K562 (cell line): ENCODE measurements at regions not wholly inside any gene's neighbourhood (a gene's known extent, or its start where the extent isn't known, plus 50 kb on each side); places are given as distances from the start of the nearest gene placed in this dataset.

Source experiments
- ATAC-seq: fragments of 200-7000 bp; cut with Tn5 transposase; 3 replicates; pipeline ENCODE4 v1.9.1; 2020; ENCODE audit warnings: moderate library complexity
- BruUV-seq: library from RNA; stranded (reverse); fragments of 400-500 nt; replicated peaks from 2 replicates; lab custom pipeline; 2021; lab: Mats Ljungman, UMichigan
- CTCF ChIA-PET: fragments of 300-600 bp; formaldehyde crosslinking; extraction: SDS; loops from one replicate; lab custom pipeline; 2021; ENCODE audit warnings: low intra/inter-chr PET ratio; lab: Yijun Ruan, JAX
- POLR2A ChIA-PET: fragments of 300-600, 350-650 bp; sonication (Branson Sonifier 250); formaldehyde crosslinking; extraction: SDS; loops from one replicate; lab custom pipeline; 2021; ENCODE audit warnings: antibody characterized with exemption, inconsistent platforms; lab: Yijun Ruan, JAX
- DNase-seq, 4 experiments: peaks; one replicate each; pipeline versions ENCODE4 v3.0.0 to v3.0.0-alpha.2; 2011 to 2018; ENCODE audit warnings: low spot score in 3 of 4, mixed read lengths in 3 of 4; ENCODE audit errors: extremely low read depth in 1 of 4
- FAIRE-seq: peaks from 2 replicates; lab custom pipeline; 2011; peaks lifted over from hg19 to GRCh38; lab: Jason Lieb, UNC
- H2AFZ ChIP-seq: 2 replicates; pipeline ENCODE4 v1.6.0; 2011; ENCODE audit warnings: low read depth, low read length, control low read depth, inconsistent platforms
- H3K27ac ChIP-seq: fragments of 200-600 bp; 3 replicates; pipeline ENCODE4 v1.8.0; 2011; ENCODE audit warnings: low read depth, mild to moderate bottlenecking, control low read depth, inconsistent platforms, low read length, moderate library complexity, mixed read lengths; ENCODE audit errors: extremely low read depth
- H3K27me3 ChIP-seq, 2 experiments: fragments of 300-600 bp in 1 of 2; 2 replicates in 1 of 2; 3 replicates in 1 of 2; pipeline versions ENCODE4 v1.6.0 to v1.8.0; 2011; ENCODE audit warnings: inconsistent platforms in 2 of 2, low read length in 2 of 2, mild to moderate bottlenecking in 1 of 2, mixed read lengths in 1 of 2, moderate library complexity in 1 of 2; ENCODE audit not compliant: control insufficient read depth in 2 of 2, insufficient read depth in 2 of 2
- H3K36me3 ChIP-seq: fragments of 300-600 bp; 3 replicates; pipeline ENCODE4 v1.8.0; 2011; ENCODE audit warnings: mild to moderate bottlenecking, low read length, inconsistent platforms; ENCODE audit not compliant: control insufficient read depth, insufficient read depth
- H3K4me1 ChIP-seq, 2 experiments: fragments of 200-600 bp in 1 of 2; replicated peaks in 1 of 2; 2 replicates in 1 of 2; 3 replicates in 1 of 2; pipeline versions ENCODE4 v1.5.1 to v1.8.0; 2011; ENCODE audit warnings: inconsistent platforms in 2 of 2, low read length in 2 of 2, mild to moderate bottlenecking in 1 of 2, mixed read lengths in 1 of 2, moderate library complexity in 1 of 2; ENCODE audit not compliant: control insufficient read depth in 2 of 2, insufficient read depth in 2 of 2
- H3K4me2 ChIP-seq: 2 replicates; pipeline ENCODE4 v1.6.1; 2011; ENCODE audit warnings: low read length, control low read depth, inconsistent platforms, mixed read lengths; ENCODE audit not compliant: insufficient read depth
- H3K4me3 ChIP-seq: fragments of 200-600 bp; sonication (generic), shearing (Covaris generic); 2 replicates; pipeline ENCODE4 v1.5.1; 2016; ENCODE audit warnings: control low read depth, inconsistent platforms
- H3K79me2 ChIP-seq: fragments of 200-600 bp; 3 replicates; pipeline ENCODE4 v1.8.0; 2011; ENCODE audit warnings: low read length, inconsistent platforms; ENCODE audit not compliant: control insufficient read depth, insufficient read depth
- H3K9ac ChIP-seq, 2 experiments: 2 replicates each; pipeline versions ENCODE4 v1.6.0 to v1.6.1; 2011; ENCODE audit warnings: low read depth in 2 of 2, low read length in 2 of 2, control low read depth in 1 of 2, inconsistent platforms in 1 of 2, mild to moderate bottlenecking in 1 of 2, mixed read lengths in 1 of 2; ENCODE audit not compliant: insufficient read depth in 1 of 2
- H3K9me1 ChIP-seq: one replicate; pipeline ENCODE4 v1.6.0; 2011; ENCODE audit warnings: inconsistent platforms, mild to moderate bottlenecking, low read length, moderate library complexity; ENCODE audit not compliant: control insufficient read depth, insufficient read depth
- H3K9me3 ChIP-seq: replicated peaks from 2 replicates; pipeline ENCODE4 v1.5.1; 2011; ENCODE audit warnings: low read depth, low read length, inconsistent platforms; ENCODE audit not compliant: control insufficient read depth, insufficient read depth
- H4K20me1 ChIP-seq: replicated peaks from 2 replicates; pipeline ENCODE4 v1.6.1; 2011; ENCODE audit warnings: low read length, inconsistent platforms, mixed read lengths; ENCODE audit not compliant: control insufficient read depth, insufficient read depth
- CBX2 ChIP-seq: fragments of 200-600 bp; sonication (generic); IDR thresholded peaks from one replicate; pipeline ENCODE4 v1.6.1; 2012; ENCODE audit warnings: mild to moderate bottlenecking, low read length, inconsistent platforms; ENCODE audit not compliant: insufficient read depth, poor library complexity, severe bottlenecking
- HNRNPH1 ChIP-seq: fragments of 200-400 bp; formaldehyde crosslinking; optimal IDR thresholded peaks from 2 replicates; pipeline ENCODE3; 2017; ENCODE audit warnings: low read depth, mild to moderate bottlenecking, low read length, moderate library complexity
- MEIS2 ChIP-seq: fragments of 450-650 bp; IDR thresholded peaks from 2 replicates; pipeline ENCODE4 v1.6.1; 2014; ENCODE audit warnings: mild to moderate bottlenecking; ENCODE audit not compliant: partially characterized antibody
- PBX2 ChIP-seq, 2 experiments: IDR thresholded peaks in 1 of 2; conservative IDR thresholded peaks in 1 of 2; 2 replicates each; pipeline ENCODE4 v1.6.1; 2016; ENCODE audit warnings: low read depth in 2 of 2, mild to moderate bottlenecking in 1 of 2, missing compliant biosample characterization in 1 of 2, missing genetic modification characterization in 1 of 2, moderate library complexity in 1 of 2
- PKNOX1 ChIP-seq: fragments of 450-650 bp; IDR thresholded peaks from 2 replicates; pipeline ENCODE4 v1.6.1; 2016
- WGBS: fragments of 100-300 bp; shearing (Covaris generic); methylation state at CpG from one replicate; pipeline ENCODE4 v1.1.6; 2016; ENCODE audit warnings: low coverage, mixed read lengths; ENCODE audit not compliant: insufficient coverage; ENCODE audit errors: missing lambda C conversion rate; 5-methylcytosine and 5-hydroxymethylcytosine counted together
- in situ Hi-C: fragments of 300-500 bp; cut with MboI; formaldehyde crosslinking; loops from 4 replicates; pipeline ENCODE4 v1.15.0; 2018; ENCODE audit warnings: inconsistent platforms, mixed read lengths
- intact Hi-C: fragments of 100-400 bp; cut with micrococcal nuclease; formaldehyde crosslinking; loops from 2 replicates; pipeline ENCODE4 v1.14.2; 2022

GRCh38 chr15:96144734-96145133, 185.8 kb upstream of the NR2F2 start:
- Histone ChIP-seq H3K9me1 (no peaks in the 10 kb centered on the region), H3K79me2 (no peaks in the 10 kb centered on the region), H3K27ac (no peak overlapping the region), H3K4me3 (no peak overlapping the region), H2AFZ (0 out of 2 replicates have a peak overlapping the region, but pooled peaks have one; percentile 37), H3K27me3 (no peaks in the 10 kb centered on the region), H3K9me3 (no peaks in the 10 kb centered on the region), H3K4me1 (no peaks in the 10 kb centered on the region), H3K4me2 (no peak overlapping the region), H3K36me3 (no peaks in the 10 kb centered on the region), H4K20me1 (no peaks in the 10 kb centered on the region), H3K9ac (no peak overlapping the region)
- WGBS: 49% methylated on average over 2 of the region's 2 CpGs
- ATAC-seq: no peak
- no peak for DNase-seq
- in situ Hi-C loops (no loop called here), intact Hi-C loops (no loop called here)
- no TSS peak for BruUV-seq
- no peak for FAIRE-seq
- TF ChIP-seq PKNOX1 (peak; percentile 45), PBX2 (CRISPR knock-in tag; IDR thresholded peaks at IDR 0.05; ENCODE audit: low read depth) (no peak), PBX2 (tag; conservative IDR thresholded peaks at IDR 0.05; ENCODE audit: low read depth) (peak; percentile 53), HNRNPH1 (no peak), CBX2 (no peak), MEIS2 (peak; percentile 77)
- CTCF ChIA-PET: no interaction called here
- POLR2A ChIA-PET: interaction anchor here (1.2 to 1.6 kb wide), 2 partner anchors 9 to 27 kb away, joined by 4 to 6 read pairs; no protein-coding TSS in a partner anchor
